ENCODE measurements at regions not wholly inside any gene's neighbourhood (a gene's known extent, or its start where the extent isn't known, plus 50 kb on each side); places are given as distances from the start of the nearest gene placed in this dataset.

- no peak for TF ChIP-seq CTCF (IDR thresholded peaks at IDR 0.05)
- intact Hi-C loops (cut with DNase I), result no loop called here
- Histone ChIP-seq H3K36me3 (no peaks in the 10 kb centered on the region), H3K27ac (no peak overlapping the region), H3K27me3 (no peaks in the 10 kb centered on the region), H3K9me3 (no peaks in the 10 kb centered on the region), H3K4me3 (no peak overlapping the region), H3K4me1 (no peaks in the 10 kb centered on the region)
- DNase-seq (no peak), FAIRE-seq (no peak), ATAC-seq (no peak)
- 49 to 63% methylated on average over 1 of the region's 1 CpG for WGBS, 2 donors
Measured at GRCh38 chr14:47772652-47773051, 97.2 kb upstream of the MDGA2 start.

- 45 to 48% methylated on average over 2 of the region's 2 CpGs for WGBS, 2 donors
- Histone ChIP-seq H3K27me3 (no peaks in the 10 kb centered on the region), H3K4me1 (no peaks in the 10 kb centered on the region), H3K27ac (no peak overlapping the region), H3K9me3 (no peaks in the 10 kb centered on the region), H3K4me3 (no peak overlapping the region), H3K36me3 (no peaks in the 10 kb centered on the region)
- DNase-seq, result no peak
- ATAC-seq, result no peak
- FAIRE-seq, result no peak
- intact Hi-C loops (cut with DNase I), result no loop called here
- TF ChIP-seq CTCF (IDR thresholded peaks at IDR 0.05), result no peak
Measured at GRCh38 chr14:47763188-47763854, 87.9 kb upstream of the MDGA2 start.

- ATAC-seq (no peak), FAIRE-seq (no peak), DNase-seq (no peak)
- Histone ChIP-seq H3K4me3 (no peak overlapping the region), H3K9me3 (no peaks in the 10 kb centered on the region), H3K27ac (no peak overlapping the region), H3K27me3 (no peaks in the 10 kb centered on the region), H3K4me1 (no peaks in the 10 kb centered on the region), H3K36me3 (no peaks in the 10 kb centered on the region)
- no peak for TF ChIP-seq CTCF (IDR thresholded peaks at IDR 0.05)
- 62 to 70% methylated on average over 1 of the region's 1 CpG for WGBS, 2 donors
- intact Hi-C loops (cut with DNase I), result no loop called here
Measured at GRCh38 chr14:47746986-47747385, 71.6 kb upstream of the MDGA2 start.

GRCh38 chr14:47744155-47744554 is 68.8 kb upstream of the MDGA2 start:
- intact Hi-C loops (cut with DNase I), result no loop called here
- WGBS, 2 donors, result 44 to 56% methylated on average over 1 of the region's 1 CpG
- H3K9me3 ChIP-seq, result no peaks in the 10 kb centered on the region
- no peaks in the 10 kb centered on the region for H3K36me3 ChIP-seq
- no peaks in the 10 kb centered on the region for H3K27me3 ChIP-seq
- no peak for TF ChIP-seq CTCF (IDR thresholded peaks at IDR 0.05)
- no peak for DNase-seq
- ATAC-seq, result no peak
- H3K4me3 ChIP-seq, result no peak overlapping the region
- H3K27ac ChIP-seq, result no peak overlapping the region
- no peaks in the 10 kb centered on the region for H3K4me1 ChIP-seq
- FAIRE-seq, result no peak

GRCh38 chr14:47739541-47739940 is 64.1 kb upstream of the MDGA2 start:
- FAIRE-seq (no peak), ATAC-seq (no peak), DNase-seq (no peak)
- 42 to 59% methylated on average over 1 of the region's 1 CpG for whole genome bisulfite sequencing, 2 donors
- Histone ChIP-seq H3K9me3 (no peaks in the 10 kb centered on the region), H3K36me3 (no peaks in the 10 kb centered on the region), H3K27me3 (no peaks in the 10 kb centered on the region), H3K27ac (no peak overlapping the region), H3K4me3 (no peak overlapping the region), H3K4me1 (no peaks in the 10 kb centered on the region)
- TF ChIP-seq CTCF (IDR thresholded peaks at IDR 0.05), result no peak
- intact Hi-C loops (cut with DNase I), result no loop called here

Data from pancreas (tissue), 10 donors.